ENCODE measurements at regions not wholly inside any gene's neighbourhood (a gene's known extent, or its start where the extent isn't known, plus 50 kb on each side); places are given as distances from the start of the nearest gene placed in this dataset.

GRCh38 chr15:46552316-46552715, 917.5 kb downstream of the SQOR start:
- H3K4me3 ChIP-seq (ENCODE audit: low read depth, low read length) = no peak overlapping the region
- TF ChIP-seq CTCF (IDR thresholded peaks at IDR 0.05; ENCODE audit: low read depth, low read length) = no peak

GRCh38 chr15:46555547-46555946, 920.7 kb downstream of the SQOR start:
- TF ChIP-seq CTCF (IDR thresholded peaks at IDR 0.05; ENCODE audit: low read depth, low read length) = no peak
- no peak overlapping the region for H3K4me3 ChIP-seq (ENCODE audit: low read depth, low read length)

GRCh38 chr15:46556010-46556409, 921.2 kb downstream of the SQOR start:
- no peak for TF ChIP-seq CTCF (IDR thresholded peaks at IDR 0.05; ENCODE audit: low read depth, low read length)
- no peak overlapping the region for H3K4me3 ChIP-seq (ENCODE audit: low read depth, low read length)

- TF ChIP-seq CTCF (IDR thresholded peaks at IDR 0.05; ENCODE audit: low read depth, low read length) = no peak
- no peak overlapping the region for H3K4me3 ChIP-seq (ENCODE audit: low read depth, low read length)
Observed at GRCh38 chr15:46556559-46557379, 921.9 kb downstream of the SQOR start.

- TF ChIP-seq CTCF (IDR thresholded peaks at IDR 0.05; ENCODE audit: low read depth, low read length) = no peak
- no peak overlapping the region for H3K4me3 ChIP-seq (ENCODE audit: low read depth, low read length)
Observed at GRCh38 chr15:46567968-46568367, 933.1 kb downstream of the SQOR start.

GRCh38 chr15:46569781-46570180, 935.0 kb downstream of the SQOR start:
- TF ChIP-seq CTCF (IDR thresholded peaks at IDR 0.05; ENCODE audit: low read depth, low read length) = no peak
- no peak overlapping the region for H3K4me3 ChIP-seq (ENCODE audit: low read depth, low read length)

GRCh38 chr15:46576646-46577395, 942.0 kb downstream of the SQOR start:
- TF ChIP-seq CTCF (IDR thresholded peaks at IDR 0.05; ENCODE audit: low read depth, low read length) = no peak
- no peak overlapping the region for H3K4me3 ChIP-seq (ENCODE audit: low read depth, low read length)

All from WI38 (cell line).